Tibial nerve (tissue), 4 donors: ENCODE measurements at regions not wholly inside any gene's neighbourhood (a gene's known extent, or its start where the extent isn't known, plus 50 kb on each side); places are given as distances from the start of the nearest gene placed in this dataset.

Source experiments
- CTCF ChIP-seq, 5 experiments: fragments of 200-600 bp in 3 of 5; fragments of 450-650 bp in 2 of 5; sonication (generic) in 3 of 5; IDR thresholded peaks; one replicate each; pipeline ENCODE4 v1.5.1; 2016 to 2019; ENCODE audit warnings: antibody characterized with exemption in 5 of 5, mild to moderate bottlenecking in 3 of 5, moderate library complexity in 2 of 5
- EP300 ChIP-seq, 2 donors: sonication (generic); formaldehyde crosslinking; IDR thresholded peaks; one replicate each; pipeline ENCODE4 v1.6.1; 2017; ENCODE audit warnings: antibody characterized with exemption in 2 of 2, mild to moderate bottlenecking in 1 of 2
- POLR2A ChIP-seq, 2 donors: fragments of 450-650 bp; IDR thresholded peaks; one replicate each; pipeline ENCODE4 v1.6.1; 2017; ENCODE audit warnings: antibody characterized with exemption in 2 of 2, mild to moderate bottlenecking in 2 of 2, moderate library complexity in 2 of 2

DNA sequence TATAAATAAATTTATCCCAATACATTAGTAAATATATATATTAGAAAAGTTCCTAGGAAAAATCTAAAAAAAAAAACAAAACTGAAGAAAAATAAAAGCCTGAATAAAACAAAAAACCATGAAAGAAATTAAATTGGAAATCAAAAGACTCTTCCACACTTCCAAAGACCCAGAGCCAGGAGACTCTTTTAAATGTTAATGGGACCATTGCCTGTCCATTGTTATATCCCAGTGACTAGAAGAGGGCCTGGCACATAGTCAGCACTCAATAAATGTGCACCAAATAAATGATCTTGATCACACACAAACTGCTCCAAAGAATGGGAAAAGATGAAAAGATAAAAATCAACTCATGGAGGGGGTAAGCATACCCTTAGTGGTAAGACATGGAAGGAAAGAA, 51.3 kb upstream of the CLDN18 start:
- TF ChIP-seq CTCF (IDR thresholded peaks at IDR 0.05): no peak
- no peak for TF ChIP-seq POLR2A (IDR thresholded peaks at IDR 0.05)
- TF ChIP-seq EP300 (IDR thresholded peaks at IDR 0.05): no peak
